ENCODE measurements at regions not wholly inside any gene's neighbourhood (a gene's known extent, or its start where the extent isn't known, plus 50 kb on each side); places are given as distances from the start of the nearest gene placed in this dataset.

DNA sequence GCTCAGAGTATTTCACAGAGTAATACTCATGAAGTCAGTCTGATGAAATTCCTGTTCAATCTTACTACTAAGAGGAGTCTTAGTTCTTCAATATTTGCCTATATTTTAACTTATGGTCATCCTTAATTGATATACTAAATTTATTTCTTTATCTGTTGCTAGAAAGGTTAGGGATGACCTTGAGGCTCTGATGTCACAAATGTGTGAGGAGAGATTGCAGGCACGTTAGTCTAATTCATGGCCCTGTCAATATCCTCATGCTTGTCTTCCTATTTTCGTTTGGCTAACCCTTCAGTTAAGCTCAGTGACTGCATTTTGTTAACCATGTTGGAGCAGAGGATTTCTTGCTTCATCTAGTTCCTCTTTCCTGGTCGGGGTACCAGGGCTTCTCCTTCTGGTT is 704.7 kb upstream of the COBL start:
- H3K27ac ChIP-seq: no peak overlapping the region
- H3K4me3 ChIP-seq: no peak overlapping the region

DNA sequence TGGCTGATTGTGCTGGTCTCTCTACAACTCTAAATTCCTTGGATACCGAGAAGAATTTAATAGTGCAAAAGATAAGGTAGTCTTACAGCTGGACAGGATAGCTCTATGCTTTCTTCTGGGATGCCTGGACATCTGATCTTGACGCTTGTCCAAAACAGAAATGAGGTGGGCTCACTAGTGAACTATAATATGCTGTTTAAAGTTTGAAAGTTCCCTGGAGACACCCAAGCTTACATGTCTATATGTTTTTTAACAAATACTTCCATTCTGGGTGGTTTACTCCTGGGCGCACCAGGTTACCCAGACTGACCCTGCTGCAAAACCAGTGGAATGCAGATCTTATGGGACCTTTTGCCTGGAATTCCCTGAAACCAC is 702.1 kb upstream of the COBL start:
- Histone ChIP-seq H3K27ac (no peak overlapping the region), H3K4me3 (no peak overlapping the region)

DNA sequence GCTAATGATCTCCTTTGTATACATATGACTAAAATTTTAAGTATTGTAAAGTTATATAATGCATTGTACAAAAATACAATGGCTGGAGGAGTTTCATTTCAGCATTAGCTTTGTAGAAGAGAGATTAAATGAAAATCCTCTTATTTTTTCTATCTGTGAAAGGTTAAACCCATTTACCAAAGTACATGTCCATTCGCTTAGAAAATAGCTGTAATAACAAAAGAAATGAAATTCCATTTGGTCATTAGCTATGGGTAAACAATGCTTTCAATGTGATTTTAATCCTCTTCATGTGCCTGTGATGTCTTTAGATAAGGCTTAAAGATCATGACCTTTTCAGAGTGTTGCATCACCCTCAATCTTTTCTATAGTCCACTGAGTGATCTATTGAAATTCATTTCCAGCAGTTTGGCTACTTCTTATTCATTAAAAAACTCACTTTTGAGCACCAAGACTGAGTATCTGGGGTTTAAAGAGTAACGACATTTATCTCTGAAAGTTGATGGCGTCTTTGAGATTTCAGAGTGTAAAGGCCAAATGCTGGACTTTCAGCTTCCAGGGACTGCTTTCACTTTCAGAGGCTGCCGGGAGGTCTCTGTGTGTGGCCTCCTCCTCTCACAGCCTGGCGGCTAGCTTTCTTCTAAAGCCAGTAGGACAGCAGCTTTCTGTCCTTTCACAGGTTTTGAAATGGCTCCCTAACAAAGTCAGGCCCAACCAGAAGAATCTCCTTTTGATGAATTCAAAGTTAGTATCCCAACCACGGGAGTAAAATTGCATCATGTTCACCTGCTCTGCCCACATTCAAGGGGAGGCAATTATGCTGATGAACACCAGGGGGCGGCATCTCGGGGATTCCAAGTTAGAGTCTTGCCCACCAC is 701.4 kb upstream of the COBL start:
- H3K4me3 ChIP-seq: no peak overlapping the region
- no peak overlapping the region for H3K27ac ChIP-seq

DNA sequence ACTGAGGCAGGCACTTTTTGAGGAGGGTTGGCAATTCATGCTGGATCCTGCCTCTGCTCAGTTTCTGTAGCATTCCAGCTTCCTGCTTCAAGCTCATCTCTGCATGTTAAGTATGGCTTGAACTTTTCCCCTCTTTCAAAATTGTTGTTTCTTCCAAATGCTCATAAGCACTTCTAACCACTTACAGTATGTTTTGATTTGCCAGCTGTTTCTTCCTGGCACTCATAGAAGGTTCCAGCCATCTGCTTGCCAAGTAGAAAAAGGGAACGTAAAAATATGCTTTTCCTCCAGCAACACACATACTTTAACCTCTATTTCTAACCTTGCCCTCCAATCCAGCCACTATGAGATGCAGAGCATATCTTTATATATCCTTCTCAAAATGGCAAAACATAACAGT is 692.6 kb upstream of the COBL start:
- H3K4me3 ChIP-seq: no peak overlapping the region
- no peak overlapping the region for H3K27ac ChIP-seq

DNA sequence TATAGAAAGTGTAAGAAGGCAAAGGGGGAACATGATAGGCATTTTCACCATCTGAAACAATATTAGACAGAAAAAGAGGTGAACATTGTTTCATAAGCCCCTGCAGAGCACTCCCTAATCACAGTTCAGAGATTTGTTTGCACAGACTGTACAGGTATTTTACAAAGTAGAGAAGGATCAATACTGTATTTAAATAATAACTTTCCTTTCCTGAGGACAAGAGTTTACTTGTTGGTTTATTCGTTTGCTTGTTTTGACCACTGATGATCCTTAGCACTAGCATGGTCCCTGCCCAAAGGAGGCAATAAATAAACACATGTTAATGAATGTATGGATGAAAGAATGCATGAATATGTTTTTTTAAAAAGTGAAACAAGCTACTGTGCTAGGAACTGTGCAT is 690.1 kb upstream of the COBL start:
- H3K27ac ChIP-seq: no peak overlapping the region

DNA sequence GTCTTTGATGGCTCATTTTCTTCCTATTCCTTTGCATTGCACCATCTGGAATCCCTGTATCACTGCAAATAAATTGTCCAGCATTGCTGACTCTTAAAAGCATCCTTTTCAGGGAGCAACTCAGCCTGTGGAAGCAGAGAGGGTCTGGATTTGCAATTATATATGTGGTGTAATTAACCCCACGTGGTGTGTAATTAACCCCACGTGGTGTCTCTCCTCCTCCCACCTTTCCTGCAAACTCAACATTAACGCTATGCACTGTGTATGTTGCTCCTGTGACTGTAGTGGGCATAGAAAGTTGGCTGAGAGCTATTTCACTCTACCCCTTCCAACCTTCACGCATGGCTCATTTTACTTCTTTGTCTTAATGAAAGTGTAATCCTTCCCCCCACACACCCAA is 689.0 kb upstream of the COBL start:
- Histone ChIP-seq H3K4me3 (no peak overlapping the region), H3K27ac (no peak overlapping the region)

More for the DNA sequence above, 690.1 kb upstream of the COBL start:
- no peak overlapping the region for H3K4me3 ChIP-seq

DNA sequence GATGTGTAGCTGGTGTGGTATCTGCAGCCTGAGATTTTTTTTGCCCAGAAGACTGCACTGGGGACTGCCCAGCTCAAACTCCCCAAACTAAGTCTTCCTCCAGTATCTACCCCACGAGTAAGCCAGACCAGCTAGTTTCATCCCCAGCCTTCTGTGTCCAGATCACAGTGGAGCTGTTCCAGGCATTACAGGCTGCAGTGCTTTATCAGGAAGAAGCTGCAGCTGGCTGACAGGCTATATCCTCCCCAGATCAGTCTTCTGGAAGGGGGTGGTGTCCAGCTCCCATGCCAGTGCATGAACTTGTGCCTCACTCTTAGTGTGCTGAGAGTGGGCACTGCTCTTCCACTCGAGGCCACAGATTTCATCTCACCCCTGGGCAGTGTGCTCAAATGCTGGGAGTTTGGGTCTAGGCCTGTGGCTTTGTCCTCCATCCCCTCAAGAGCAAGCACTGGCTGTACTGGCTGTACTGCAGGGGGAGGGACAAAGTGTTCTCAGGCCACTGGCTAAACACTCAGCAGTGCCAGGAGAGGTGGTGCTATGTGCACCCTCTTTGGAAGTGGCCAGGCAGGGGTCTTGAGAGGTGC is 679.1 kb upstream of the COBL start:
- no peak overlapping the region for H3K27ac ChIP-seq

DNA sequence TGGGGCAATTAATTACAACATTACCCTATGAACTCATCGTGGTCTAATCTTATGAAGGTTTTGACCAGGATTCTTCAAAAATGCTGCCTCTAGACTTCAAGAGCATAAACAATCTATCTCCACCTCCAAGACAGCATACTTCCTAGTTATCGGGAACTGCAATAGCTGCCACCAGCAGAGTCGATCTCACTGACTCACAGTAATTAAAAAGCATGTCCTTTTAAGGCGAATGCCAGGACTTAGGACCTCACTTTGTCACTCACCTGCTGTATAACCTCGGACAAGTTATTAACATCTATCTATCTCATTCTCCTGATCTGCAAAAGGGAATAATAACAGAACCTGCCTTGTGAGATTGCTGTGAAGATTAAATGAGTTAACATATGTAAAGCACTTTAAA is 666.0 kb upstream of the COBL start:
- no peak overlapping the region for H3K4me3 ChIP-seq
- H3K27ac ChIP-seq: no peak overlapping the region

More for the DNA sequence above, 679.1 kb upstream of the COBL start:
- H3K4me3 ChIP-seq: no peak overlapping the region

DNA sequence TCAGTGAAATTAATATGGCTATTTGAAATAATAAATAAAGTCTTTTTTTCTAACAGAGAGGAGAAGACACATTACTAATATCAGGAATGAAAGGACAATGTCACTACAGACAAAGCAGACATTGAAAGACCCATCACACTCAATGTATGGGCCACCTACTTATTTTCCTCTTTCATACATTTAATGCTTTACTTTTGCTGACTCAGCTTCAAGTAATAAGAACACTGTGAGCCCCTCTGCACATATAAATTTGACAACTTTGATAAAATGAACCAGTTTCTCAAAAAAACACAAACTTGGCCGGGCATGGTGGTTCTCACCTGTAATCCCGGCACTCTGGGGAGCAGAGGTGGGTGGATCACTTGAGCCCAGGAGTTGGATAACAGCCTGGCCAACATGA is 664.2 kb upstream of the COBL start:
- H3K4me3 ChIP-seq: no peak overlapping the region
- no peak overlapping the region for H3K27ac ChIP-seq

DNA sequence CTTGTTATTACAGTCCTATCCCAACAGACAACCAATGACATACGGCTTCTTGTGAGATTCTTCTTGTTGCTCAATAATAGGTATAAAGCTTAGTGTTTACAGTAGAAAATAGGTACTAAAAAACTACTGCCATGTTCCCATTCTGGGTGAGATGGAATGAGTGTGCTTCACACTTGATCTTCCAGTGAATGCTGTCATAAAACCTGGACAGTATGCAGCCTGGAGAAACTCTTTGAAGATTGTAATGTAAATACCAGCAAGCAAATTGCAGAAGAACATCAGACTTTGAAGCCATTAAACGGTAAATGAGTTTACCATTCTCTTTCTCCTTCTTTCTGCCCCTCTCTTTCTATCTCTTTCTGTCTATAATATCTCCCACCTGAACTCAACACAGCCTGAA is 663.7 kb upstream of the COBL start:
- H3K4me3 ChIP-seq: no peak overlapping the region
- no peak overlapping the region for H3K27ac ChIP-seq

DNA sequence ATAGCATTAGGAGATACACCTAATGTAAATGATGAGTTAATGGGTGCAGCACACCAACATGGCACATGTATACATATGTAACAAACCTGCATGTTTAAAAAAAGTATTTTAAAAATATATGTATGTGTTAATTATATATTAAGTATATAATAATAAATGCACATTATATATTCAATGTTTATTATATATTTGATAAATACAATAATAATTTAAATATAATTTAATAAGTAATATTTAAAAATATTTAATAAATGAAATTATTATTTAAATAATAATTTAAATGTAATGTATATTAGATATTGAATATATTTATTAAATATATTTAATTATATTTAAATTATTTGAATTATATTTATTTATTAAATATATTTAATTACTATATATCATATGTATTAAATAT is 661.3 kb upstream of the COBL start:
- Histone ChIP-seq H3K4me3 (no peak overlapping the region), H3K27ac (no peak overlapping the region)

DNA sequence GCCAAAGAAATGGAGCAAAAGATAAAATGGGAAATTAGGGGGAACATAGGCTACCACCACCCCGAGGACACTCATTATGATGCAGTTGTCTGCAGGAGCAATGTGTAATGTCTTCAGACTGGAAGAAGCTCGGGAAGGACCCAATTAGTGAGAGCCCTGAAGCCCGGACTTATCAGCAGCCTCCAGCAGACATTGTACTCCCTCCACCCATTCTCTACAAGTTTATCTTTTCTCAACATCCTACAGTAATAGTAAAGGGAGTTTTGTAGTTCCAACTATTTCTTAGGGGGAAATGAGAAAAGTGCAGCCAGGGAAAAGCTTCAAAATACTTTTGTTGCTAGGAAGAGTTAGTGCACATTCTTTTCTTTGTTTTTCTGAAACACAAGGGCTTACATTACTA is 657.3 kb upstream of the COBL start:
- H3K27ac ChIP-seq: no peak overlapping the region
- H3K4me3 ChIP-seq: no peak overlapping the region

DNA sequence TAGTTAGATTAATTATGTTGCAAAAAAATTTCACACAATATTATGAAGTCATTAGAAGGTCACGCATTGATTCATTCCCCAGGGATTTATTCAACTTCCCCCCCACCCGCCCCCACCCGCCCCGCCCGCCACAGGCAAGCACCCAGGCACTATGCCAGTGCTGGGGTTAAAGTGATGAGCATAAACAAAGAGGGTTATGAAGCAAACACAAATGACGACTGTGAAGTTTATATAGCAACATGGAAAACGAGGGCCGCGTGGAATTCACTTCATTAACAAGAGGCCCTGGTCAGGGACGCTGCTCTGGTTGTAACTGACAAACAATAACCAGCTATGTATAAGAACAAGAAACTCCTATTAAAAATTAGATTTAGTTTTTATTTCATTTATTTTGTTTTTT is 656.5 kb upstream of the COBL start:
- Histone ChIP-seq H3K27ac (no peak overlapping the region), H3K4me3 (no peak overlapping the region)

DNA sequence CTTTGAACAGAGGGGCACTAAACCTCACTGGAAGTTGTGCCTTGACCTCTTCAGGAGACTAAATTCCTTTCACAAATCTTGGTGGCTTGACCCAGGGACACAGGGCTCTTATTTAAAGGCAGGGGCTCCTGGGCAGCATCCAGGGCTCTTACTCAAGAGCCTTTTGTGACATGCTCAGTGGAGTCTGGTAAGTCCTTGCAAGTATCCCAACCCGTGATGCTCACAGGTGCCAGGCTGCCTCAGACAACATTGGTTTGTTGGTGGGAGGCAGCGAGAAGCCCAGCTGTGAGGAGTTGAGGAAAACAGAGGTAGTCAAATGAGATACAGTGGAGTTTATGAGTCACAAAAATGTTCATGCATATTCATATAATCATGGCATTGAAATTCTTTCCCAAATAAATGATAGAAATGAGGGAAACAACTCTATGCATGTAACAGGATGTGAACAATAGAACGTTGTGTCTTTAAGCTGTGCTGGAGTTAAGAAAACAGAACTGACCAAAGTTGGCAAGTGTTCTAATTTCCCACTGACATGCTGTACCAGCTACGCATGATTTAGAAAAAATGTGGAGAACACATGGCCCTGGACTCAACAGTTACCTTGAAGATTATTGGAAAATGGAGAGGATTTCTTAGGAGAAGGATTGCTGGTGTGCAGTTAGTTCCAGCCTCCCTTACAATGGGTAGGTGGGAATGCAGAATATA is 654.5 kb upstream of the COBL start:
- no peak overlapping the region for H3K27ac ChIP-seq

DNA sequence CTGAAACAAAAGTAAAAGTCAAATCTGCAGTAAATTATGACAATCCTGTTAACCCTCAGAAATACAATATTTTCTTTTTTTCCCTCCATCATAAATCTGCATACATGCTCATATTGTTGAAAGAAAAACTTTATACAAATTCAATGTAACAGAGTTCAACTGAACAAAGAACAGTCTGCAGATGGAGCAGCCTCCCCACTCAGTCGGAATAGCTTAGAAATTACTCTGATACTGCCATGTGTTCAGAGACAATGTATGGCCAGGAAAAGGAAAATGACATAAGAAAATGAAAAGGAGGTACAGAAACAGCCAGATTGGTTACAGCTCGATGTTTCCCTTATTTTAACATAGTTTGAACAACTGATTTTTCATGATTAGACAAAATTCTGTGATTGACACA is 651.9 kb upstream of the COBL start:
- Histone ChIP-seq H3K4me3 (no peak overlapping the region), H3K27ac (no peak overlapping the region)

More for the DNA sequence above, 654.5 kb upstream of the COBL start:
- no peak overlapping the region for H3K4me3 ChIP-seq

DNA sequence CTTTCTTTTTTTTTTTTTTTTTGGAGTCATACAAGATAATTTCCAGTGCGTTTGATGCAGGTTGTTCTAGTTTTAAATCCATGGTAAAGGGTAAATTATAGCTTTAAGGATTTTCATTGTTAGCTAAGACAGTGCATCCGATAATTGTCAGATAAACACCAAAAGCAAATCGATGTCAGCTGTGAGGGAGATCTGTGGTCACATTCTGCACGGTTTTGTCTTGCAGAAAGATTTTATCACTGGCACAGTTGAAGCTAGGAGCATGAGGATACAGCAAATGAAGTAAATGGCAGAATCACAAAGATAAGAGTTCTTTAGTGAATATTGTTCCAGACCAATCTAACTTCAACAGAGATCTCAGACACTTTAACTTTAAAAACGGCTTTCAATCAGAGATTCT is 648.8 kb upstream of the COBL start:
- Histone ChIP-seq H3K4me3 (no peak overlapping the region), H3K27ac (no peak overlapping the region)

DNA sequence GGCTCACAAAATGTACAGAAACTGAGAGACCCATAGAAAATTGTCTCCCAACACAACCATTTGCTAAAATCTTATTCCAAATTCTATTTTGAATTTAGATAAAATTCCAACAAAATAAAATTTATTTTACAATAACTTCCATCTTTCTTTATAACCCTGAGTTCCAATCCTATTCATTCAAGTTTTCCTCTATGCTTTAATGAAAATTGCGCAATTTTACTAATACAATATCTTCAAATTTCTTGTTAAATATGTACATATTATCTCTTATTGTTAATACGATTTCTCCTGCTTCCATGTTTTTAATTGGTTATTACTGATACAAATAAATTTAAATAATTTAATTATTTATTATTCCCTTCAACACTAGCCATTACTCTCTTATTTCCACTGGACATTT is 645.2 kb upstream of the COBL start:
- no peak overlapping the region for H3K27ac ChIP-seq

DNA sequence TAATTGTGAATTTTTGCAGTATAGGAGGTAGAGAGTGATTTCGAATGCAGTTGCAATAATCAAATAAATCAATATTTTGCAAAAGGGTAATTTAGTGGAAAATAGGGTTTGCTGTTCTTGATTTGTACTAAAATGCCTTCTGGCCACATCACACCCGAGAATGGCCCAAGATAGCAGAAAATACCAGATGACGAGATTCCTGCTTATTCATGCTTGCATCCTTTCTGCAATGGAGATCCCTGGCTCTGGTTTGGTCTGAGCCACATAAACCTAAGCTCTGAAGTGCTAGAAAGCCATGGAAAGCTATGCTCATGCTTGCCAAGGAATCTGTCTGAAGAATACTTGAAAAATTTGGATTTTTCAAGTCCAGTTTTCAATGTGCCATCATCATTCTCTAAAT is 634.2 kb upstream of the COBL start:
- Histone ChIP-seq H3K4me3 (no peak overlapping the region), H3K27ac (no peak overlapping the region)

More for the DNA sequence above, 645.2 kb upstream of the COBL start:
- no peak overlapping the region for H3K4me3 ChIP-seq

DNA sequence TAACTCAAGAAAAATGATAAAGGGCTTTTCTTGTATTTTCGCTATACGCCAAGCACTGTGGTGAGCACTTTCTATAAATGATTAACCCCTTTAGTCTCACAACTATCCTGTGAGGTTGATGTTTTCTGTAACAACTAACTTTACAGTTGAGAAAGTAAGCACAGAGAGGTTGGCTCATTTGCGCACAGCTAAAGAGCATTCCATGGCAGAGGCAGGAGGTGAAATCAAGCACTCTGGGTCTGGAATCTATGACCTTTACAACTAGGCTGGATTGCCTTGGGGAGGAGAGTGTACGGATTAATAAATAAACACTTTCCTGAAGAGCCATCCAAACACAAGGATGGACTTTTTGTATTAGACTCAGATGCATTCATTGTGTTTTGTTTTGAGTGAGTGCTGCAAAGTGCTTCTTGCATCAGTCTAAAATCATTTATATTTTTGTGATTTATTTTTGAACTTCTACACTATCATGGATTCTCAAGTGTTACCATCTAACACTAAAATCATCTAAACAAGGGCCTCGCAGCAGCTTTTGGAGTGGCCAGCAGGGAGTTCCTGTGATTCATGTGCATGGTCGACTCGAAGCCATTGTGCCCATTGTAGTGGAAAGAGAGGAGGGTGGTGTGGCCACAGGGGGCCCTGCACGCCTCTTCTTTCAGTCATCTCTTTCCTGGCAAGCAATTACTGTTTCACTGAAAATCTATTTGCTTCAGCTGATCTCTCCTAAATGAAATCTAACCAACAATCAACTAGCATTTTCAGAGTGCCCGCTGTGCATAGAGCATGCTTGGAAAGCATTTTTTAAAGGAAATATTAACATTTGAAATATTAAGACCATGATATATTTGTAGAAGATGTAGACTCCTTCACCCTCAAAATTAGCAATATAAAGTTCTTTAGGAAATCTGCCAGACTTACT is 633.4 kb upstream of the COBL start:
- Histone ChIP-seq H3K27ac (no peak overlapping the region), H3K4me3 (no peak overlapping the region)

DNA sequence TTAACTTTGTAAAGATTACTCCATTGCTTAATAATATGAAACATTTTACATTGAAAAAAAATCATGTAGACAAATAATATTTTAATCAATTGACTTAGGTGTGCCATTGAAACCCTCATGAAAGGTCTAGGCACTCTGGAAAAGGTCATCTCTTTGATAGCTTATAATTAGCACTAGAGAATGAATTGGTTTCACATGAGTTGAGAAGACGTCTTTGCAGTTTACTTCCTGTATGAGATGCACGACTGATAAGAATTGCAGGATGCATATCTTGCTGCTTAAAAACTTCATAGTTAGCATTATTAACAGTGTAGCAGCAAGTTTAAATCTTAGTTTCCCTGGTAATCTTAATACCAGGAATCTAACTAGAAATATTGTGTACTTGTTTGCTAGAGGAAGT is 614.2 kb upstream of the COBL start:
- no peak overlapping the region for H3K4me3 ChIP-seq

More for the DNA sequence above, 614.2 kb upstream of the COBL start:
- no peak overlapping the region for H3K27ac ChIP-seq
